HG03571 (cell line): ENCODE measurements at regions not wholly inside any gene's neighbourhood (a gene's known extent, or its start where the extent isn't known, plus 50 kb on each side); places are given as distances from the start of the nearest gene placed in this dataset.
"Not testable (repeated sequence)": the region's sequence is repeated elsewhere in the genome, so short reads cannot be mapped to it uniquely, and the experiment has no call there.

ENCODE experiments used
- ATAC-seq: cut with Tn5 transposase; IDR thresholded peaks from one replicate; pipeline ENCODE4 v1.9.1; 2021; ENCODE audit not compliant: unreplicated experiment

DNA sequence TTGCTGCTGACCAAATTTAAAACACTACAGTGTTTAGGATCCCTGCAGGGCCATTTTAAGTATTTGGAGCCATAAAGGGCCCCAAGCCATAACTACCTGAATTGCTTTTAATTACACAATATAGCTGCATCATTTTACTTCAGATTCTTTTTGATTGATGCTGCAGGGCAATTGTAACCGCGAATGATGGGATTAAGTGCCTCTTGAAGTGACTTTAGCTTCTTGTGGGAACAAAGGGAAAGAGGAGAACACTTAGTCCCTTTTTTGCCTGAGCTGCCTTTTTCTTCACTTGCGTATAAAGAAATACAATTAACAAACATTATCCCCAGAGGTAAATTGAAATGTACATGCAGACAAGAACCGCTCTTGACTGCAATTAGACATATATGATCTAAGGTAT is 228.5 kb downstream of the ZIC5 start:
- ATAC-seq = no peak

DNA sequence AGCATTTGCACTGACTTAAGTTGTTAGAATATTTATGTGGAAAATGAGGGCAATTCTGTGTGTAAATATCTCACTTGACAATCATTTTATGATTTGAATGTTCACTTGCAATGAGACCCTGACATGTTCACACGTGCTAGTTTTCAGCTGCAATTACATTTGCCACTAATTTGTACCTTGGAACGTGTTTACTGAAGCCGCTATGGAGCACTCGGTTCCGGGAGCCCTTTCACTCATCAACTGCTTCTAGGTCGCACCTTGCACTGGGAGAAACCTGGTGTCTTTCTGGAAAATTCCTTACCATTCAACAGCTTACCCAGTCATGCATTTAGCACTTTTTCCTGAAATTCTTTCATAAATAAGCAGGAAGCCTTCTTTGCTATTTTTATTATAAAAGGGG is 229.6 kb downstream of the ZIC5 start:
- ATAC-seq = no peak

GRCh38 chr13:99740251-99740979 is 231.2 kb downstream of the ZIC5 start:
- no peak for ATAC-seq

GRCh38 chr13:99738626-99739025 is 232.9 kb downstream of the ZIC5 start:
- ATAC-seq = no peak

GRCh38 chr13:99737481-99738245 is 233.9 kb downstream of the ZIC5 start:
- ATAC-seq = no peak

DNA sequence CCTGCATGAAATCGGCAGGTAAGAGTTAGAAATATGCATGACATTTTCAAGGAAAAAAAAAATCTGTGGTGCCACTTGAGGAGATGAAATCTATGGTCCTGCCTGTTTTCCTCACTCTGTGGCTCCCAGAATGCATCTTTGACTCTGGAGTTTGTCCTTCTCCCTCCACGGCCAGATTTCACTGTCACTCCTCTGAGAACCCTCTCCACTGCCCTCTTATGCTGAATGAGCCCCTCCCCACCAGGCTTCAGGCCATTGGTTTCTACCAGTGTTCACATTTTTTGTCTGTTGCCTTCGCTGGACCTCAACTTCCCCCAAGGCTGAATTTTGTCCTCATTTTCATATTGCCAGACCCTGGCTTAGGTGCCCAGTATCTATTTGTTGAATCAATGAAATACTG is 235.0 kb downstream of the ZIC5 start:
- ATAC-seq = no peak

- ATAC-seq = no peak
Measured at GRCh38 chr13:99734013-99734693, 232.9 kb downstream of the TM9SF2 start.

- no peak for ATAC-seq
Measured at GRCh38 chr13:99733346-99733745, 232.1 kb downstream of the TM9SF2 start.

- ATAC-seq = no peak
Measured at GRCh38 chr13:99731747-99732146, 230.5 kb downstream of the TM9SF2 start.

DNA sequence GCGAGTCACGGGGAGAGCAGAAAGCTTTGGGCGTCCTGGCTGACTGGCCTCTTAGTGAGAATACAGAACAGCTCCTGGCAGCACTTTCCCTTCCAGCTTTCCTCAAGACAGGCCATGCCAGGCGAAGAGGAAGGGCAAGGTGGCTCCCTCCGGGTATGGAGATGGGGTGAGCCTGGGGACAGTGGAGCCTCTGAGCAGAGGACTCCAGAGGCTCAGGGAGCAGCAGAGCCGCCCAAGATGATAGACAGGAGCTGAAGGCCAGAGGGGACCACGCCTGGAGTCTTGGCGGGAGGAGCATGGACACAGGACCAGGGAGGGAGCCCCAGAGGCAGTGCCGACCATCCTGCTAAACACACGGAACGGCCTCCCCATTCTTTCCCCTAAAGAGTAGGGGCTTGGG is 229.1 kb downstream of the TM9SF2 start:
- ATAC-seq = no peak

GRCh38 chr13:99729745-99730144 is 228.5 kb downstream of the TM9SF2 start:
- ATAC-seq = no peak

GRCh38 chr13:99727651-99728050 is 226.4 kb downstream of the TM9SF2 start:
- ATAC-seq = not testable (repeated sequence)

GRCh38 chr13:99726282-99726894 is 225.1 kb downstream of the TM9SF2 start:
- ATAC-seq = no peak

DNA sequence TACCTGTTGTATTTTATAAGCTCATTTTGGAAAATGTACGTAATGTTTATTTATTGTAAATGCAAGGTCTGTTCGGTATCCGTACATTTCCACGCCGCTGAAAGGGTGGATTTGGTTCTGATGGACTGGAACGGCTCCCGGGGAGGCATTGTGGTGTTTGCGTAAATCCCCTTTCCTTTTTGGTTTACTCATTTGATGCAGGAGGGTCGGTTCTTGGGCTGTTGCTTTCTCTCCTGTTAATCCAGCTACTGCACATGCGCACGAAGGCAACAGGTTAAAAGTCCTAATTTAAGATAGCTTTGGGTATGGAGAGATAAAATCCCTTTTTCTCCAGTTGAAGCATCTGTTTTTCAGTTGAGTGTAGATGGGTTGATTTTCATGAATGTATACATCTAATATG is 224.4 kb downstream of the TM9SF2 start:
- no peak for ATAC-seq

DNA sequence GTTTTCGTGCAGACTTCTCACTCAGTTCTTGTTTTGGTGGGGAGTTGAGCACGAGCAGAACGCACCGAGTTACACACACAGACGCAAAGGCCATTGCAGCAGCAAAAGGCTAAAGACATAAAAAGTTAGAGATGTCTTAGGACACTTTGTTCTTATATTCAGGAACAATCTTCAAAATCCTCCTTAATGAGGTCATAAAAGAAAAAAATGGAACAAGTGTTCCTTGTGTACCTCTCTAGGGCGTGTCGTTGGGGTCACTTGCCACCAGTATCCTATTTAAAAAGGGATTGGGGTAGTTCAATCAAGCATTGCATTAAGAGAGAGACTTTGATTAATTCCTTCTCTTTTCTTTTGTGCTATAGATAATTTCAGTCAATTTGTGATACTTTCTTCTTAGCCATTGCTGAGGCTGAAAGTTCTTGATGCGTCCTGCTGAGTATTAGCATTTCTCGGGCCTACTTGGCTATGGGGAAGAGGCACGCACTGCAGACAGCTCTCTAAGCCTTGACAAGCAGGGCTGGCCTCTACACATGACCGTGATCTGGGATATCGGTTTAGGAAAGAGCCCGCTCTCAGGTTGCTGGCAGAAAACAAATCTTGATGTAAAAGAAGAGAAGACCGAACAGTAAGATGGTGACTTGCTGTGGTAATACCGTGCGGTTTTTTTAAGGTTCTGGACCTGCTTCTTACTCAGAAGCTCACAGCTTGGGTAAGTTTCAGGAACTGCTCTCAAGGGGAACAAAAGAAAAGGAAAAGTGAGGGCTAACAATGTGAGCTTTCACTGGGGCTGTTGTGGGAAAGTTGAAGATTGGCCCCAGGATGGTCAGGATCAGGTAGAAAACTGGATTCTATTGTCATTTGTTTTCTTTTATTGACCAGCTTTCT is 223.6 kb downstream of the TM9SF2 start:
- no peak for ATAC-seq

- ATAC-seq = no peak
Measured at GRCh38 chr13:99723878-99724277, 222.6 kb downstream of the TM9SF2 start.

- no peak for ATAC-seq
Measured at GRCh38 chr13:99722931-99723330, 221.7 kb downstream of the TM9SF2 start.

GRCh38 chr13:99722338-99722818 is 221.1 kb downstream of the TM9SF2 start:
- ATAC-seq = no peak

GRCh38 chr13:99721606-99722337 is 220.5 kb downstream of the TM9SF2 start:
- no peak for ATAC-seq
